ENCODE measurements at regions not wholly inside any gene's neighbourhood (a gene's known extent, or its start where the extent isn't known, plus 50 kb on each side); places are given as distances from the start of the nearest gene placed in this dataset.

GRCh38 chr5:118687661-118688621 is 300.4 kb downstream of the DTWD2 start:
- no peak for DNase-seq (ENCODE audit: low read depth)

GRCh38 chr5:118687100-118687499 is 301.2 kb downstream of the DTWD2 start:
- no peak for DNase-seq (ENCODE audit: low read depth)

GRCh38 chr5:118681655-118682054 is 306.7 kb downstream of the DTWD2 start:
- no peak for DNase-seq (ENCODE audit: low read depth)

- no peak for DNase-seq (ENCODE audit: low read depth)
Observed at GRCh38 chr5:118679264-118679940, 308.9 kb downstream of the DTWD2 start.

GRCh38 chr5:118678746-118679145 is 309.6 kb downstream of the DTWD2 start:
- no peak for DNase-seq (ENCODE audit: low read depth)

GRCh38 chr5:118675247-118675646 is 313.1 kb downstream of the DTWD2 start:
- DNase-seq (ENCODE audit: low read depth) = no peak

- DNase-seq (ENCODE audit: low read depth) = no peak
Observed at GRCh38 chr5:118657576-118657975, 330.8 kb downstream of the DTWD2 start.

- no peak for DNase-seq (ENCODE audit: low read depth)
Observed at GRCh38 chr5:118653872-118654271, 334.5 kb downstream of the DTWD2 start.

GRCh38 chr5:118653183-118653582 is 335.2 kb downstream of the DTWD2 start:
- no peak for DNase-seq (ENCODE audit: low read depth)

GRCh38 chr5:118651002-118651401 is 337.3 kb downstream of the DTWD2 start:
- DNase-seq (ENCODE audit: low read depth) = no peak

- DNase-seq (ENCODE audit: low read depth) = no peak
Observed at GRCh38 chr5:118647587-118647986, 340.8 kb downstream of the DTWD2 start.

- DNase-seq (ENCODE audit: low read depth) = no peak
Observed at GRCh38 chr5:118646917-118647316, 341.4 kb downstream of the DTWD2 start.

GRCh38 chr5:118637947-118638670 is 350.2 kb downstream of the DTWD2 start:
- DNase-seq (ENCODE audit: low read depth) = no peak

GRCh38 chr5:118628660-118629354 is 359.5 kb downstream of the DTWD2 start:
- no peak for DNase-seq (ENCODE audit: low read depth)

- no peak for DNase-seq (ENCODE audit: low read depth)
Observed at GRCh38 chr5:118620233-118620632, 368.1 kb downstream of the DTWD2 start.

GRCh38 chr5:118619823-118620222 is 368.5 kb downstream of the DTWD2 start:
- no peak for DNase-seq (ENCODE audit: low read depth)

GRCh38 chr5:118616281-118616680 is 372.1 kb downstream of the DTWD2 start:
- DNase-seq (ENCODE audit: low read depth) = no peak

GRCh38 chr5:118614731-118615456 is 373.5 kb downstream of the DTWD2 start:
- no peak for DNase-seq (ENCODE audit: low read depth)

GRCh38 chr5:118611332-118611945 is 376.9 kb downstream of the DTWD2 start:
- DNase-seq (ENCODE audit: low read depth) = peak; percentile 27

GRCh38 chr5:118606940-118607339 is 381.4 kb downstream of the DTWD2 start:
- DNase-seq (ENCODE audit: low read depth) = no peak

GRCh38 chr5:118605761-118606160 is 382.6 kb downstream of the DTWD2 start:
- no peak for DNase-seq (ENCODE audit: low read depth)
